ENCODE measurements at regions not wholly inside any gene's neighbourhood (a gene's known extent, or its start where the extent isn't known, plus 50 kb on each side); places are given as distances from the start of the nearest gene placed in this dataset.

GRCh38 chr15:45857291-45857690 lies 222.5 kb downstream of the SQOR start:
- H2AFZ ChIP-seq (ENCODE audit: low read depth, low read length): no peak overlapping the region
- no peak overlapping the region for H3K4me2 ChIP-seq (ENCODE audit: low read length)
- no peaks in the 10 kb centered on the region for H3K27me3 Mint-ChIP-seq (ENCODE audit: low read depth, unreplicated experiment)
- H3K36me3 Mint-ChIP-seq (ENCODE audit: low read depth, unreplicated experiment): no peaks in the 10 kb centered on the region
- H3K4me1 Mint-ChIP-seq (ENCODE audit: low read depth, unreplicated experiment): peaks cover 6% of the 10 kb centered on the region
- H3K27me3 ChIP-seq (ENCODE audit: insufficient read depth, low read length): no peaks in the 10 kb centered on the region
- H3K4me3 ChIP-seq (ENCODE audit: insufficient read depth, low read depth, low read length): no peak overlapping the region
- no peaks in the 10 kb centered on the region for H3K9me3 Mint-ChIP-seq (ENCODE audit: unreplicated experiment)
- DNase-seq (ENCODE audit: low read depth): no peak
- no peak for FAIRE-seq
- no peak overlapping the region for H3K27ac ChIP-seq (ENCODE audit: low read depth, low read length)
- H3K4me3 Mint-ChIP-seq (ENCODE audit: unreplicated experiment): no peak overlapping the region
- no peak overlapping the region for H3K9ac ChIP-seq (ENCODE audit: low read length)
- H3K79me2 ChIP-seq (ENCODE audit: insufficient read depth, low read length): no peaks in the 10 kb centered on the region
- H3K36me3 ChIP-seq (ENCODE audit: insufficient read depth, low read length): no peaks in the 10 kb centered on the region
- H3K4me1 ChIP-seq (ENCODE audit: insufficient read depth, low read length): no peaks in the 10 kb centered on the region
- H3K9me3 ChIP-seq (ENCODE audit: insufficient read depth, low read depth, low read length): no peaks in the 10 kb centered on the region
- no peaks in the 10 kb centered on the region for H4K20me1 ChIP-seq (ENCODE audit: insufficient read depth, low read length)
- TF ChIP-seq, protein P1, sequence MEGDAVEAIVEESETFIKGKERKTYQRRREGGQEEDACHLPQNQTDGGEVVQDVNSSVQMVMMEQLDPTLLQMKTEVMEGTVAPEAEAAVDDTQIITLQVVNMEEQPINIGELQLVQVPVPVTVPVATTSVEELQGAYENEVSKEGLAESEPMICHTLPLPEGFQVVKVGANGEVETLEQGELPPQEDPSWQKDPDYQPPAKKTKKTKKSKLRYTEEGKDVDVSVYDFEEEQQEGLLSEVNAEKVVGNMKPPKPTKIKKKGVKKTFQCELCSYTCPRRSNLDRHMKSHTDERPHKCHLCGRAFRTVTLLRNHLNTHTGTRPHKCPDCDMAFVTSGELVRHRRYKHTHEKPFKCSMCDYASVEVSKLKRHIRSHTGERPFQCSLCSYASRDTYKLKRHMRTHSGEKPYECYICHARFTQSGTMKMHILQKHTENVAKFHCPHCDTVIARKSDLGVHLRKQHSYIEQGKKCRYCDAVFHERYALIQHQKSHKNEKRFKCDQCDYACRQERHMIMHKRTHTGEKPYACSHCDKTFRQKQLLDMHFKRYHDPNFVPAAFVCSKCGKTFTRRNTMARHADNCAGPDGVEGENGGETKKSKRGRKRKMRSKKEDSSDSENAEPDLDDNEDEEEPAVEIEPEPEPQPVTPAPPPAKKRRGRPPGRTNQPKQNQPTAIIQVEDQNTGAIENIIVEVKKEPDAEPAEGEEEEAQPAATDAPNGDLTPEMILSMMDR (IDR thresholded peaks at IDR 0.05; ENCODE audit: insufficient read depth, low read depth, low read length): no peak
- TF ChIP-seq EZH2 (IDR thresholded peaks at IDR 0.05; ENCODE audit: insufficient read depth, low read length): no peak
- no peak overlapping the region for H3K27ac Mint-ChIP-seq (ENCODE audit: unreplicated experiment)

DNA sequence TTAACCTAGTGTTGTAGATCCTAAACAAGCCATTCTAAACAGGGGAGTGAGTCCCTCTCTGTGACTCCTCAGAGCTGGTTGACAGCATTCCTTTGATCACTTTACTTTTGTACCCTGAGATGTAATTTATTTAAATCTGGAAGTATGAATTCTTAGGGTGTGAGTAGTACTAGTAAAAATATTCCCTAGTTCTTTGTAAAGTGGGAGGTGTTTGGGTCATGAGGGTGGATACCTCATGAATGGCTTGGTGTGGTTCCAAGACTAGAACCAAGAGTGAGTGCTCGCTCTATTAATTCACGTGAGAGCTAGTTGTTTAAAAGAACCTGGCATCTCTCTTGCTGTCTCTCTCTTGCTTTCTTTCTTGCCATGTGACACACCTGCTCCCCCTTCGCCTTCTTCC lies 223.7 kb downstream of the SQOR start:
- TF ChIP-seq, protein P1 (IDR thresholded peaks at IDR 0.05; ENCODE audit: insufficient read depth, low read depth, low read length): no peak
- no peak for TF ChIP-seq EZH2 (IDR thresholded peaks at IDR 0.05; ENCODE audit: insufficient read depth, low read length)
- H3K27ac Mint-ChIP-seq (ENCODE audit: unreplicated experiment): no peak overlapping the region
- no peak for DNase-seq (ENCODE audit: low read depth)
- no peaks in the 10 kb centered on the region for H3K9me3 Mint-ChIP-seq (ENCODE audit: unreplicated experiment)
- H4K20me1 ChIP-seq (ENCODE audit: insufficient read depth, low read length): no peaks in the 10 kb centered on the region
- H3K79me2 ChIP-seq (ENCODE audit: insufficient read depth, low read length): no peaks in the 10 kb centered on the region
- no peak overlapping the region for H3K4me3 ChIP-seq (ENCODE audit: insufficient read depth, low read depth, low read length)
- peaks cover 6% of the 10 kb centered on the region for H3K4me1 Mint-ChIP-seq (ENCODE audit: low read depth, unreplicated experiment)
- H3K27me3 ChIP-seq (ENCODE audit: insufficient read depth, low read length): no peaks in the 10 kb centered on the region
- no peak overlapping the region for H3K4me2 ChIP-seq (ENCODE audit: low read length)
- H3K4me3 Mint-ChIP-seq (ENCODE audit: unreplicated experiment): no peak overlapping the region
- H3K36me3 ChIP-seq (ENCODE audit: insufficient read depth, low read length): no peaks in the 10 kb centered on the region
- H3K9me3 ChIP-seq (ENCODE audit: insufficient read depth, low read depth, low read length): no peaks in the 10 kb centered on the region
- no peak overlapping the region for H2AFZ ChIP-seq (ENCODE audit: low read depth, low read length)
- H3K4me1 ChIP-seq (ENCODE audit: insufficient read depth, low read length): no peaks in the 10 kb centered on the region
- H3K27ac ChIP-seq (ENCODE audit: low read depth, low read length): no peak overlapping the region
- no peak overlapping the region for H3K9ac ChIP-seq (ENCODE audit: low read length)
- H3K27me3 Mint-ChIP-seq (ENCODE audit: low read depth, unreplicated experiment): no peaks in the 10 kb centered on the region
- no peaks in the 10 kb centered on the region for H3K36me3 Mint-ChIP-seq (ENCODE audit: low read depth, unreplicated experiment)
- FAIRE-seq: no peak

GRCh38 chr15:45862034-45862433 lies 227.2 kb downstream of the SQOR start:
- Mint-ChIP-seq H3K27me3 (ENCODE audit: low read depth, unreplicated experiment) (no peaks in the 10 kb centered on the region), H3K9me3 (ENCODE audit: unreplicated experiment) (peaks cover 4% of the 10 kb centered on the region), H3K4me3 (ENCODE audit: unreplicated experiment) (no peak overlapping the region), H3K4me1 (ENCODE audit: low read depth, unreplicated experiment) (peaks cover 8% of the 10 kb centered on the region), H3K36me3 (ENCODE audit: low read depth, unreplicated experiment) (no peaks in the 10 kb centered on the region), H3K27ac (ENCODE audit: unreplicated experiment) (no peak overlapping the region)
- Histone ChIP-seq H3K9me3 (ENCODE audit: insufficient read depth, low read depth, low read length) (no peaks in the 10 kb centered on the region), H3K36me3 (ENCODE audit: insufficient read depth, low read length) (no peaks in the 10 kb centered on the region), H3K27me3 (ENCODE audit: insufficient read depth, low read length) (no peaks in the 10 kb centered on the region), H4K20me1 (ENCODE audit: insufficient read depth, low read length) (no peaks in the 10 kb centered on the region), H3K27ac (ENCODE audit: low read depth, low read length) (no peak overlapping the region), H3K4me3 (ENCODE audit: insufficient read depth, low read depth, low read length) (no peak overlapping the region), H3K9ac (ENCODE audit: low read length) (no peak overlapping the region), H3K4me1 (ENCODE audit: insufficient read depth, low read length) (no peaks in the 10 kb centered on the region), H3K79me2 (ENCODE audit: insufficient read depth, low read length) (no peaks in the 10 kb centered on the region), H3K4me2 (ENCODE audit: low read length) (no peak overlapping the region), H2AFZ (ENCODE audit: low read depth, low read length) (no peak overlapping the region)
- DNase-seq (ENCODE audit: low read depth): no peak
- no peak for FAIRE-seq
- no peak for TF ChIP-seq EZH2 (IDR thresholded peaks at IDR 0.05; ENCODE audit: insufficient read depth, low read length)
- TF ChIP-seq, protein P1 (IDR thresholded peaks at IDR 0.05; ENCODE audit: insufficient read depth, low read depth, low read length): no peak

Measured in astrocyte (in vitro differentiated cells and primary cell).